GM23248 (cell line): ENCODE measurements at regions not wholly inside any gene's neighbourhood (a gene's known extent, or its start where the extent isn't known, plus 50 kb on each side); places are given as distances from the start of the nearest gene placed in this dataset.

Experiments
- DNase-seq: peaks from one replicate; pipeline ENCODE4 v3.0.0-alpha.2; 2015
- H2AFZ ChIP-seq: fragments of 200-600 bp; sonication (generic); 2 replicates; pipeline ENCODE4 v1.6.1; 2016; ENCODE audit warnings: antibody characterized with exemption
- H3F3A ChIP-seq: fragments of 200-600 bp; sonication (generic); 2 replicates; pipeline ENCODE4 v1.6.1; 2016; ENCODE audit warnings: mild to moderate bottlenecking, antibody characterized with exemption, mixed run types; ENCODE audit not compliant: insufficient read depth
- H3K27ac ChIP-seq: fragments of 200-600 bp; sonication (generic); 2 replicates; pipeline ENCODE4 v1.5.1; 2016; ENCODE audit warnings: mild to moderate bottlenecking
- H3K27me3 ChIP-seq: fragments of 200-600 bp; sonication (generic); replicated peaks from 2 replicates; pipeline ENCODE4 v1.6.1; 2016; ENCODE audit warnings: mild to moderate bottlenecking; ENCODE audit not compliant: insufficient read depth
- H3K36me3 ChIP-seq: fragments of 200-600 bp; sonication (generic); 2 replicates; pipeline ENCODE4 v1.6.1; 2016; ENCODE audit warnings: low read depth, mild to moderate bottlenecking
- H3K4me1 ChIP-seq: fragments of 200-600 bp; sonication (generic); 2 replicates; pipeline ENCODE4 v1.6.1; 2016; ENCODE audit warnings: mild to moderate bottlenecking; ENCODE audit not compliant: insufficient read depth
- H3K4me2 ChIP-seq: fragments of 200-600 bp; sonication (generic); one replicate; pipeline ENCODE4 v1.6.1; 2016; ENCODE audit warnings: mild to moderate bottlenecking; ENCODE audit not compliant: unreplicated experiment
- H3K4me3 ChIP-seq: fragments of 200-600 bp; sonication (generic); 2 replicates; pipeline ENCODE4 v1.5.1; 2016; ENCODE audit warnings: mild to moderate bottlenecking
- H3K79me2 ChIP-seq: fragments of 200-600 bp; sonication (generic); 2 replicates; pipeline ENCODE4 v1.6.1; 2016; ENCODE audit warnings: mild to moderate bottlenecking; ENCODE audit not compliant: insufficient read depth
- H3K9ac ChIP-seq: fragments of 200-600 bp; sonication (generic); 2 replicates; pipeline ENCODE4 v1.6.1; 2016; ENCODE audit warnings: mild to moderate bottlenecking
- H3K9me2 ChIP-seq: fragments of 200-600 bp; sonication (generic); 2 replicates; pipeline ENCODE4 v1.6.1; 2016; ENCODE audit warnings: mixed run types, mild to moderate bottlenecking, moderate library complexity; ENCODE audit not compliant: insufficient read depth
- H3K9me3 ChIP-seq: fragments of 200-600 bp; sonication (generic); one replicate; pipeline ENCODE4 v1.6.1; 2017; ENCODE audit warnings: low read depth
- H4K20me1 ChIP-seq: fragments of 200-600 bp; sonication (generic); 2 replicates; pipeline ENCODE4 v1.6.0; 2016; ENCODE audit not compliant: insufficient read depth
- EZH2 ChIP-seq: fragments of 200-600 bp; sonication (generic); IDR thresholded peaks from 2 replicates; pipeline ENCODE4 v1.6.1; 2018; ENCODE audit warnings: antibody characterized with exemption, mild to moderate bottlenecking; ENCODE audit not compliant: insufficient read depth, poor library complexity, severe bottlenecking
- EZH2phosphoT487 ChIP-seq: fragments of 200-600 bp; sonication (generic); IDR thresholded peaks from 2 replicates; pipeline ENCODE4 v1.6.1; 2018; ENCODE audit warnings: antibody characterized with exemption, moderate library complexity, mild to moderate bottlenecking, low read depth; ENCODE audit not compliant: insufficient read depth
- WGBS, 2 experiments: methylation state at CpG; one replicate each; pipeline ENCODE4 v1.1.6; 2015 to 2017; ENCODE audit warnings: low lambda C conversion rate in 2 of 2, low coverage in 1 of 2; ENCODE audit errors: missing lambda C conversion rate in 2 of 2; 5-methylcytosine and 5-hydroxymethylcytosine counted together
- in situ Hi-C: fragments of 300-500 bp; cut with MboI; formaldehyde crosslinking; loops from 2 replicates; pipeline ENCODE4 v1.15.0; 2020

DNA sequence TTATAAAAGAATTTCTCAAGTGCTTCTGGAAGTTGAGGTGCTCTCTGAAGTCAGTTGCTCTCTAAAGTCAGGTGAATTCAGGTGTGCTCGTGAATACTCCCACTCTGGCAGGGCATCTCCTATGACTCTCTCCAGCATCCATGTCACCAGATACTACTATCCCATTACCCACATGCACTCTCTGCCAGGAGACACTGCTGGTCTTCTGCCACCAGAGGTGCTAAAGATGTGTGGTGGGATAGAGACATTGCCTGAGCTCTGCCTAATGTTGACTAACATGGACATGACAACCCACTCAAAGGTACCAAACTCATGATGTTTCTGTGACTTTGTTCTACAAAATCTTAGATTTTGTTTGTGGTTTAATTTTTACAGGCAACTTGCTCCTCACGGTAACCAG, 106.4 kb upstream of the HNRNPA3 start:
- H2AFZ ChIP-seq: no peak overlapping the region
- no peak overlapping the region for H3K9ac ChIP-seq
- DNase-seq: no peak
- H3K4me3 ChIP-seq: no peak overlapping the region
- H3F3A ChIP-seq: no peaks in the 10 kb centered on the region
- H3K9me3 ChIP-seq: no peaks in the 10 kb centered on the region
- no peaks in the 10 kb centered on the region for H3K4me1 ChIP-seq
- no peak overlapping the region for H3K4me2 ChIP-seq
- H3K9me2 ChIP-seq: no peaks in the 10 kb centered on the region
- no peak overlapping the region for H3K27ac ChIP-seq
- H4K20me1 ChIP-seq: no peaks in the 10 kb centered on the region
- in situ Hi-C loops: no loop called here
- no peaks in the 10 kb centered on the region for H3K27me3 ChIP-seq
- H3K36me3 ChIP-seq: no peaks in the 10 kb centered on the region
- TF ChIP-seq EZH2phosphoT487 (no peak), EZH2 (no peak)
- H3K79me2 ChIP-seq: no peaks in the 10 kb centered on the region
- 17 to 24% methylated on average over 2 of the region's 2 CpGs for WGBS, 2 experiments

DNA sequence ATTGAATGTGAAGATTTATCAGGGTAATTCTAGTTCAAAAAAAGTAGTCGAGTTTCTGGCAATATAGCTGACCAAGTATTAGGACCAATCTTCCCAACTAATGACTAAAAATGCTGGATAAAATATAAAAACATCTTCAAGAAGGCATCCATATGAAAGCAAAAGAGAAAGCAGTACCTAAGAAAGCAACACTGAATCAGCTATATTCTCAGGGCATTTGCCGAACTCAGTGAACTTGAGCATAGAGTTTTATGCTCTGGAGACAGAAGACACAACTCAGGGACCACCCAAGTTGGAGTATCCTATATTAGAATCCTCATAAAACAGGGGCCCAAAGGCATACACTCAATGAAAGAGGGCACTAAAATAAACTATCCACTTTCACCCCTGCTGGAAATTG, 103.7 kb upstream of the HNRNPA3 start:
- in situ Hi-C loops: no loop called here
- no peaks in the 10 kb centered on the region for H3K27me3 ChIP-seq
- no peaks in the 10 kb centered on the region for H3K79me2 ChIP-seq
- no peaks in the 10 kb centered on the region for H4K20me1 ChIP-seq
- WGBS, 2 experiments: 52 to 58% methylated on average over 2 of the region's 2 CpGs
- H3K4me2 ChIP-seq: no peak overlapping the region
- no peaks in the 10 kb centered on the region for H3K36me3 ChIP-seq
- H3K4me3 ChIP-seq: no peak overlapping the region
- DNase-seq: no peak
- no peak overlapping the region for H2AFZ ChIP-seq
- no peak overlapping the region for H3K27ac ChIP-seq
- H3K4me1 ChIP-seq: no peaks in the 10 kb centered on the region
- no peaks in the 10 kb centered on the region for H3K9me2 ChIP-seq
- no peaks in the 10 kb centered on the region for H3K9me3 ChIP-seq
- TF ChIP-seq EZH2: no peak
- H3F3A ChIP-seq: no peaks in the 10 kb centered on the region
- no peak overlapping the region for H3K9ac ChIP-seq

DNA sequence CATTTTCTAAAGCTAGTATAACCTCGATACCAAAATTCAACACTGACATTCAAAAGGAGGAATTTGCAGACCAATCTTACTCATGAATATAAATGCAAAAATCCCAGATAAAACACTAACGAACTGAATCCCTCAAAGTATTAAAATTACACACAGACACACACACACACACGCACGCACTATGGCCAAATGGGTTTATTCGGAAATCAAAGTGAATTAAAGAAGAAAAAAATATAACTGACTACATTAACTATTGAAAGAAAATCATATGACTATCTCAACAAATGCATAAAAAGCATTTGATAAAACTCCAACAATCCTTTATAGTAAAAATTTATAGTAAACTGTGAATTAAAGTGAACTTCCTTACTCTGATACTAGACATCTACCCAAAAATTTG, 97.9 kb upstream of the HNRNPA3 start:
- in situ Hi-C loops: no loop called here
- no peaks in the 10 kb centered on the region for H3K9me2 ChIP-seq
- no peaks in the 10 kb centered on the region for H3K79me2 ChIP-seq
- no peaks in the 10 kb centered on the region for H3K9me3 ChIP-seq
- 86 to 91% methylated on average over 5 of the region's 5 CpGs for WGBS, 2 experiments
- no peaks in the 10 kb centered on the region for H3F3A ChIP-seq
- H3K4me2 ChIP-seq: no peak overlapping the region
- no peaks in the 10 kb centered on the region for H3K36me3 ChIP-seq
- H4K20me1 ChIP-seq: no peaks in the 10 kb centered on the region
- no peaks in the 10 kb centered on the region for H3K27me3 ChIP-seq
- H3K4me3 ChIP-seq: no peak overlapping the region
- H3K9ac ChIP-seq: no peak overlapping the region
- no peak overlapping the region for H3K27ac ChIP-seq
- H3K4me1 ChIP-seq: no peaks in the 10 kb centered on the region
- no peak for DNase-seq
- TF ChIP-seq EZH2 (no peak), EZH2phosphoT487 (no peak)
- H2AFZ ChIP-seq: no peak overlapping the region

DNA sequence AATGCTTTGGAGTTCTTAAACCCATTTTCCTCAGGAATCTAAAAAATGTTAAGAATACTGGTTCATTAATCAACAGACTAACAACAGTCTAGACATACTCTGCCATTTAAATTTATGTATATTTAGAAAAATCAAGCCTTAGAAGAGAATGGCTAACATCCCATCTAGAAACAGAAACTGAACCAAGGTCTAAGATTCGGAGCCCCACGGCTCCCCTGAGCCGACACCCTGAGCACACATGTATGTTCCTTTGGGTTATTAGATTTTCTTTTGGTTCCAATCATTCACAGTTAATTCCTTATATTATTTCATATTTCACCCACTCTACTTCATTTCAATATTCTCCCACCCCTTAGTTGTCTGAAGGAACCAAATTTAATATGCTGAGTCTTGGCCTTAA, 94.8 kb upstream of the HNRNPA3 start:
- in situ Hi-C loops: no loop called here
- Histone ChIP-seq H4K20me1 (no peaks in the 10 kb centered on the region), H3K79me2 (no peaks in the 10 kb centered on the region), H3K4me2 (no peak overlapping the region), H3K4me1 (no peaks in the 10 kb centered on the region), H3K9me2 (no peaks in the 10 kb centered on the region), H3K9ac (no peak overlapping the region), H3K27me3 (no peaks in the 10 kb centered on the region), H3K4me3 (no peak overlapping the region), H3K27ac (no peak overlapping the region), H3K36me3 (no peaks in the 10 kb centered on the region), H3K9me3 (no peaks in the 10 kb centered on the region), H2AFZ (no peak overlapping the region), H3F3A (no peaks in the 10 kb centered on the region)
- DNase-seq: no peak
- WGBS, 2 experiments: 96% methylated on average over 3 of the region's 3 CpGs
- TF ChIP-seq EZH2 (no peak), EZH2phosphoT487 (no peak)

DNA sequence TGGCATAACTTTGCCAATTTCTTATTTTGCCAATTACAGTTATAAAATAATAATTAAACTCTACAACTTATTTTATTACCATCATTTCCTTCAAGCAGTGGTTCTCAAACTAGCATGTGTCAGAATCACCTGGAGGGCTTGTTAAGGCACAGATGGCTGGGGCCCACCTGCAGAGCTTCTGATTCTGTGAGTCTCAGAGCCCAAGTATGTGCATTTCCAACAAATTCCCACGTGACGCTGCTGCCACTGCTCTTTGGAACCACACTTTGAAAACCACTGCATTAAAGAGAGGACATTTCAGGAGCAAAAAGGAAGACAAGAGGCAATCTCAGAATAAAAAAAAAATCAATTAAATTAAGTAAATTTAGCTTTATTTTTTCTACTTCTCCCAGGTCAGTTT, 94.0 kb upstream of the HNRNPA3 start:
- Histone ChIP-seq H4K20me1 (no peaks in the 10 kb centered on the region), H3K9me2 (no peaks in the 10 kb centered on the region), H2AFZ (no peak overlapping the region), H3K27me3 (no peaks in the 10 kb centered on the region), H3K9ac (no peak overlapping the region), H3K4me3 (no peak overlapping the region), H3K9me3 (no peaks in the 10 kb centered on the region), H3K79me2 (no peaks in the 10 kb centered on the region), H3K4me2 (no peak overlapping the region), H3K36me3 (no peaks in the 10 kb centered on the region), H3K4me1 (no peaks in the 10 kb centered on the region), H3F3A (no peaks in the 10 kb centered on the region), H3K27ac (no peak overlapping the region)
- WGBS, 2 experiments: 42 to 50% methylated on average over 2 of the region's 2 CpGs
- in situ Hi-C loops: no loop called here
- TF ChIP-seq EZH2phosphoT487 (no peak), EZH2 (no peak)
- DNase-seq: no peak
